HG03175 (cell line): ENCODE measurements at regions not wholly inside any gene's neighbourhood (a gene's known extent, or its start where the extent isn't known, plus 50 kb on each side); places are given as distances from the start of the nearest gene placed in this dataset.
A peak's percentile ranks its signal among the peaks of the same experiment; 100 is the strongest.
"Not testable (repeated sequence)": the region's sequence is repeated elsewhere in the genome, so short reads cannot be mapped to it uniquely, and the experiment has no call there.

ENCODE experiments used
- ATAC-seq: cut with Tn5 transposase; IDR thresholded peaks from one replicate; pipeline ENCODE4 v1.9.1; 2021; ENCODE audit warnings: mild to moderate bottlenecking, moderate library complexity; ENCODE audit not compliant: unreplicated experiment

DNA sequence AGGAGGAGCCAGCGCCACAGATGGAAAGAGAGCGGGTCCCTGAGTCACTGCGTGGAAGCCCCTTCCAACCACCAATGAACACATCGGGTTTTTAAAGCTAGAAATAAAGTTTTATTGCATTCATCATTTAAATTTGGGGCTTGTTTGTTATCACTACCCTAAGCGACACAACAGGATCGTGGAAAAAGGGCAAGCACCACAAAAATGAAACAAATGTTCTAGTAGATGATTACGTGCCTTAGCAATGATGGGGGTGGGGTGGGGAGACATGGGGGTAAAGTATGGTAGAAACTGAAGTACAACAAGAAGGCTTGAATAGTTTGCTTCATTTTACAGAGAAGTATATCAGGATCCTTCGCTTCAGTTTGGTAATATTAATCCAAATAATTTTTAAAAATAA, 221.6 kb upstream of the ATP10A start:
- ATAC-seq = no peak

DNA sequence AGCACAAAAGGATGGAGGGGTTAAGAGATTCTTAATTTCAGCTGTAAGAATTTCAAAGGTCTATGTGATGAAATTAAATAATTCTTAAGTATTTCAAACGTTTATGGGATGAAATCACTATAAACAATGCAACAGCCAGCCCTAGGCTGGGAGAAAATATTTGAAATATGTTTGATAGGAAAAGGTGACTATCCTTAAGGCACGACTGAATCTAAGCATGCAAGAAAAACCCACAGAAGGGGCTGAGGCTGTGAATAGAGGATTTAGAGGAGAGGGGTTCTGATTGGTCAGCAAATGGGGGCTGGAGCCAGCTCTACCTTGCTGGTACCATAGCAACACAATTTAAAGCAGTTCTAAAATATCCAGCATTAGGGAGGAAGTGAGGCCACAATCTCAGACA, 220.8 kb upstream of the ATP10A start:
- no peak for ATAC-seq

DNA sequence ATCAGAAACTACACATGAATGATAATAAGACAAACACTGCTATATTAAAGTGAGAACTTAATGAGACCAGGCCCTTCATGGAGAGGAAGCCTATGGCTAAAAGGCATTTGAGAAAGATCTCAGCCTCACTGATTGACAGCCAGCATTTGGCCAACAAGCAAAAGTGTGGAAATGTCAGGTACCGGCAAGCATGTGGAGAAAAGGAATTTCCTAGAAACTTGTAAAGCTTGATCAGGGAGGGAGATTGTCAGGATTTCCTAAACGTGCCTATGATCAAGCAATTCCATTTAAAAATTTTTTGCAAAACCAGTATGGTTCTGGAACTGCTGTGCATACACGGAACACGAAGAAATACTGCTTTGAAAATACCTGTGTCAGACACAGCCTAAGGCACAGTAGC, 220.3 kb upstream of the ATP10A start:
- no peak for ATAC-seq

DNA sequence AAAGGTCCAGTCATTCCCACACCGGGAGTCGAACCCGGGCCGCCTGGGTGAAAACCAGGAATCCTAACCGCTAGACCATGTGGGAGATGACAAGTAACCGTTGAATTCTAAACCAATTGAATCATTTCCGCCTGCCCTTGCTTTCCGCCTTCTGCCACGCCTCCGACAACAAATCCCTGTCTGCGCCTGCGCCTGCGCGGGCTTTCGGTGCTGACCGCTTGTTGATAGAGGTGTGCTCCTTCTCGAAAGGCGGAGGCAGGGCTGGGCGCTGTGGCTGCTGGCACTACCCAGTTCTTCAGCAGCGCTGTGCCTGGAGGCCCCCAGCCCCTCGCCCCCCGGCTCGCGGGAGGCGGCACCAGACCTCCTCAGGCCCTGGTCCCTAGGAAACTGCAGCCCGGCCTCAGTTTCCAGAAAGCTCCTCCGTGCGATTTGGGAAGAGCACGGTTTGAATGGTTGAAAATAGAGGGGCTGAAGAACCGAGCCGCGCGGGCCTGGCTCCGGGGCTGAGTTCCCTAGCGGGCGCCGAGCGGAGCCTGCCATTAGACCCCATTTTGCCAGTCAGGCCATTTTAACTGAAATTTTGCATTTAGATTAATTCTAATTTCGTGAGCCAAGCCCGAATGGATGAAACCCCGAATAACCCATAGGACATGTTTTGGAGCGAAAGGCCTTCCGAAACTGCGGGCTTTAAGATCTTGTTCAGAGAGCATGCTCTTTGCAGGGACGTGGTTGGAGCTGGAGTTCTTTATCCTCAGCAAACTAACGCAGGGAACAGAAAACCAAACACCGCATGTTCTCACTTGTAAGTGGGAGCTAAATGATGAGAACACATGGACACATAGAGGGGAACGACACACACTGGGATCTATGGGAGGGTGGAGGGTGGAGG, 219.3 kb upstream of the ATP10A start:
- peak; percentile 94 for ATAC-seq

DNA sequence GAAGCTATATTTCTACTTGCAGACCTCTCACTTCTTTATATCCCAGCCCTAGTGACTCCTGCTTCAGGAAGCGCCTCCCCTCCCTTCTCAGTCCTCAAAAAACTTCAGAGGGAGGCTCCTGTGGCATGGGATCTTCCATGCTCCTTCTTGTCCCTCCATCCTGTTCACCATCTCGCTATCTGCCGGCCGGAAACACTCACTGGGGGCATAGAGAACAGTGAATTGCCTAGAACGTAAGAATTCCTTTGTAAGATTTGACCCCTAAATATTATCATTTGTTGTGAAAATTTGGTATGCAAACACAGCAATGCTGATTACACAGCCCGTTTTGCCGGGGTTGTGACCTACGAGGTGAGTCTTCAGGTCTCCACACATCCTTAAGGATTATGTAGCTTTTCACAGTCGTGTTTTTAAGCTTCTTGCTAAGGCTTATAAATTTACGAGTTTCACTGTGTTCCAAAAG, 218.7 kb upstream of the ATP10A start:
- no peak for ATAC-seq

DNA sequence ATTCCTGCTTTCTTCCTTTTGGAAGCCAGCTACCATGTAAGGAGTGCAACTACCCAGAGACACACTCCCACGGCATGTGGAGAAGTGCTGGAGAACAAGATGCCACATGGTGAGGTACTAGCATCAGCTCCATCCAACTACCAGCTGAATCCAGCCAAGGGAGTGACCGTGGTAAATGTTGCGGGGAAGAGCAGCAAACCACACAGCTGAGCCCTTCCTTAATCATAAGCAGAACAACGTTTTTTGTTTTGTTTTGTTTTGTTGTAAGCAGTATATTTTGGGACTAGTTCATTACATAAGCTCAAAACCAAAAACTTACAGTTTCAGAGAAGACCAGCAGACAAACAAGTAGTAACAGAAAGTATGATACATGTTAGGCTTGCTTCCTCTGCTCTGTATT, 212.6 kb upstream of the ATP10A start:
- no peak for ATAC-seq

DNA sequence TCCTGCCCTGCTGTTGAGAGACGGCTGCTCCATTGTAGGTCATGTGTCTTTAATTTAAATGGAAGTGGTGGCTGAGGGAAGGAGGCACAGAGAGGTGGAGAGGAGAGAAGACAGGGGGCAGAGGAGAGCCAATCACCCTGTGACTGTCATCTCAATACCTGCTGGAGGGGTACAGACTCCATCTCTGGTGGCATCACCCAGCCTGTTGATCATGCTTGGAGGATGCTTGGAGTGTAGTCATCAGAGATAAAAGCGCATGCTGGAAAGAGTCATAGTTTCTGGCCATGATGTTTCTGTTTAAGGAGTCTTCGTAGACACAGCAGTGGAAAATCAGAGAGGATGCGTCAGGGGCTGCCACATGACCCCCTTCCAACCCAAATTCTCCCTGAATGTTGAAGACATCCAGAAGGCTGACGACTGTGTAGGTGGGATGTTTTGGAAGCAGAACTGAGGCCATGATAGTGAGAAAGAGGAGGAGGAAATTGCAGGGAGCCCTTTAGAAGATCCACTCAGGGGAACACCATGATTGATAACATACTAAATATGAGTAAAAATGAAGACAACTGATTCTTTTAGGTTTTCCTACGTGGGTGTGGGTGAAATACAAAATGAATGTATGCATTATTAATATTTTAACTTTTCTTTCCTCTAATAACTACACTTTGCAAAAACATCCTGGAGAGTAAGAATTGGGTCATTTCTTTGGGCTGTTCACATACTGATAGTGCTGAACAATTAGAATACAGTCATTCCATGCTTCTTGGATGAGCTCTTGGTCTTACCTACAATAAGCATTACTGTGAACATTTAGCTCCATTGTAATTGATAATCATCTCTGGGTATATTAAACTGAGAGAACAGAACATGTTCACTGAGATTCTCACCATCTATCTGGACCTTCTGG, 210.6 kb upstream of the ATP10A start:
- ATAC-seq = no peak

DNA sequence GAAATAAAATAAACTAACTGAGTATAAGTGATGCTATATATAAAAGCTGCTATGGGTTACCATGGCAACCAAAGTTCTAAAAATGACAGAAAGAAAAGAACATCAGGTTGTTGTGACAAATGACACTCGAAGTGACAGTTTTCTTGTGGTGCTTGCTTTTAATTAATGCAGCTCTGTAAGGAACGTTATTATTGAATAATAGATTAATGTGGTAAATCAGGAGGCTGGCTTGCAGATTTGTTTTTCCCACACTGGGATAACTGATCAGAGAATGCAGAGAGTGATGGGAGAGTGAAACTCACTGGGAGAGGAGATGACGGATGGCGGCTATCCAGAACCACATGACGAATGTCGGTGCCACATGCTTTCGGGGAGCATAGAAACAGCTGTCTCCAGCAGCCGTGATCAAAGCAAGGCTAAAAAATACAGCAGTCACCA, 207.0 kb upstream of the ATP10A start:
- no peak for ATAC-seq

DNA sequence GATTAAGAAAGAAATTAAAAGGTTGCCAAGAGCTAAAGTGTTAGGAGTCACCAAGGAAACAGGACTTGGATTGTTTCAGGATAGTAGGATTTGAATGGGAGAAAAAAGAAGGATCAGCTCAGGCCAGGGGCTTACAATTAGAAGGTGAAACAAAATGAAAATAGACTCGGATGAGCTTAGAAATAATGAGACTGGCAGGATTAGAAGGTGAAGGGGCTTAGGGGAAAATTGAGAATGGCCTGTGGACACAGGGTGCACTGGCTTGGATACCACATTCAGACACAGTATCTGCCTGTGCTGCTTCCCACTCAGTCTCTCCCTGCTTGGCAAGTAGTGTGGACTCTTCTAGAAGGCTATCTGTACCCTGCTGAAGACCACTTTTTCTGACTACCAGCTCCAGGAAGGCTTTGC, 206.1 kb upstream of the ATP10A start:
- no peak for ATAC-seq

DNA sequence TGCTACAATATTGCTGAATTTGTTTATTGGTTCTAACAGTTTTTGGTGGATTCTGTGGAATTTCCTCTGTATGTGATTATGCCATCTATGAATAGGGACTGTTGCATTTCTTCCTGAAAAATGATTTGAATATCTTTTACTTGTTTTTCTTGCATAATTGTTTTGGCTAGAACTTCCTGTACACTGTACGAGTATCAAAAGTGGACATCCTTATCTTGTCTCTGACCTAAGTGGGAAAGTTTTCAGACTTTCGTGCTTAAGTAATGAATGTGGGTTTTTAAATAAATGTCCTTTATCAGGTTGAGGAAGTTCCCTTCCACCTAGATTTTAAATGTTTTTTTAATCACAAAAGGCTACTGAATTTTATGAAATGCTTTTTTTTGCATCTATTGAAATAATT, 203.8 kb upstream of the ATP10A start:
- ATAC-seq = no peak

DNA sequence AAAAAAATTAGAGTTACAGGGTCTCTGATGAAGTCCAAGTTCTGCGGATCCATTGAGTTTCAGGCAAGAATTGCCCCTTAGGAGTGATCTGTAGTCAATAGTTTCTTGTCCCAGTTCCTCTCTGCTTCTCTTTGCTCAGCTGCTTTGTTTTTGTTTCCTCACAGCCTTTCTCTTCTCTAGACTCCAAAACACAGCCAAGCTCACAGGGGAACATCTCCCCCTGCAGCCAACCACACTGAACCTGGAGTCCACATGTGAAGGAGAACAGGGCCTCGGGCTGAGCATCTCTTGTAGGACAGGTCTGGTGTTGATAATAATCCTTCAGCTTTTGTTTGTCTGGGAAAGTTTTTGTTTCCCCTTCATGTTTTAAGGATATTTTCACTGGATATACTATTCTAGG, 202.6 kb upstream of the ATP10A start:
- ATAC-seq = no peak

DNA sequence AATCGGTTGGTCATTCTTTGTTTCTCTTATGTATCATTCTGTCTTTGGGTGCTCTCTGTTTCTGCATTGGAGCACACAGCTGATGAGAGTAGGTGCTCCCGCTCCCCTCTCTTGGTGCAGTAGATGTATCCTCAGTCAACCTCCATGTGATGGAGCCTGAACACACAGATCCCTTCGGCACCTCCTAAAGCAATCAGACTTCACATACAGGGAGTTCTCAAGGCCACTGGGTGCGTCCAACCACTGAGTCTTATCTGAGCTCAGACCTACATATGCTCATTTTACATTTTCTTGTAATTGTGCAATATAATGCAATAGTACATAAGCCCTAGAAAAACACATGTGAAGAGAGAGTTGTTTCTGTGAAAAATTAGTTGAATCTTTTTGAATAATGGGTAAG, 198.1 kb upstream of the ATP10A start:
- no peak for ATAC-seq

DNA sequence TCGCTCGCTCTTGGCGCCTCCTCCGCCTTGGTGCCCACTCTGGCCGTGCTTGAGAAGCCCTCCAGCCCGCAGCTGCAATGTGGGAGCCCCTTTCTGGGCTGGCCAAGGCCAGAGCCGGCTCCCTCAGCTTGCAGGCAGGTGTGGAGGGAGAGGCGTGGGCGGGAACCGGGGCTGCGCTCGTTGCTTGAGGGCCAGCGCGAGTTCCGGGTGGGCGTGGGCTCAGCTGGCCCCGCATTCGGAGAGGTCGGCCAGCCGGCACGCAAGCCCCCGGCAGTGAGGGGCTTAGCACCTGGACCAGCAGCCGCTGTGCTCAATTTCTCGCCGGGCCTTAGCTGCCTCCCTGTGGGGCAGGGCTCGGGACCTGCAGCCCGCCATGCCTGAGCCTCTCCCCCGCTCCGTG, 193.6 kb upstream of the ATP10A start:
- not testable (repeated sequence) for ATAC-seq

DNA sequence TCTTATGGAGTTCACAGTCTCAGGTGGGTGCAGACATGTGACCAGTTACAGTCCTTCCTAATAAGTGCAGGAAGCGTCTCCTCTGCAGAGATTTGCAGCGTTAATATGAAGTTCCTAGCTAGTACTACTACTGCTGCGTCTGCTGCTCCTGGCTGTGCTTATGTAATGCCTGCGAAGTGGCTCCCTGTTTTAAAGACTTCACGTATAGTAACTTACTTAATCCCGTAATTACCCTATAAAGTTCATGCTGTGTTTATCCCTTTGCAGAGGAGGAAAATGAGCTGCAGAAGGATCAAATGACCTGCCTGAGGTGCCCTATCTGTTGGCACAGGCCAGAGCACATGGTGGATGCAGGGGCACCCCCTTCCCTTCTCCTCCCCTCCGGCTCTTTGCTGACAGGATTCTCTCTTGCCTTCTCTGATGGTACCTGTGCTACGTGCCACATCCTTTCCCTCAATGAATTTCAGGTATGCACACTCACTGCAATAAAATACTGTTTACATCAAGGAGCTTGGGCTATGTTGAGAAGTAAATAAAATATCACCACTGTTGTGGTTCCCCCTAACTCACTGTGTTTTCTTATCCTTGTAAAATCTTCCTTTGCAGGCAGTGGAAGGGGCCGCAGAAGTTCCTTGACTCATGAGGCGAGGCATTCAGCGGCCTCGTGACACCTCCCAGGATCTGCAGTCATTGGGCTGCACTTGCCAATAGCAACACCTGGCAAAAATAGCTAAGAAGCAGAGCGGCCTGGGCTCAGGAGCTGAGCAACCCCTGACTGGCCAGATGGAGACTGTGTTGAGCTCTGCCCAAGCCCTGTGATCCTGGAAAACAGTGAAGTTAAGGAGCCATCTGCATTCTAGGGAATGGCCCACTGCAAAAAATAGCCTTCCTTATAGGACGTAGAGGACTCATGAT, 188.9 kb upstream of the ATP10A start:
- no peak for ATAC-seq

DNA sequence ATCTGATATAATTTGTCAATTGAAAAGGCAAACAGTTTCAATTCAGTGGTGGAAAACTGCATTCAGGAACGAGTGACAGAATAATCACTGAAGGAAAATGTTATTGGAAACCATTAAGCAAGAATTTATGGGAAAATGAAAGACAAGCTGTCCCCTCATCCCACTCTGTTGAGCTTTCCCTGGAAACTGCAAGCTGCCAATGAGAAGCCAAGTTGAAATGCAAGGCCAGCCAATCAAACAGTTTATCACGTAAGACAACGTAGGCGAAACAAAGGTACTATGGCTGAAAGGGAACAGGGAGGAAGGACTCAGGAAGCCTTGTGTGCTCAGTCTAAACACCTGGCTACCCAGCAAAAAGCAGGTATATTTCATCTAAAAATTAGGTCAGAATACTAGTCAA, 187.9 kb upstream of the ATP10A start:
- no peak for ATAC-seq

DNA sequence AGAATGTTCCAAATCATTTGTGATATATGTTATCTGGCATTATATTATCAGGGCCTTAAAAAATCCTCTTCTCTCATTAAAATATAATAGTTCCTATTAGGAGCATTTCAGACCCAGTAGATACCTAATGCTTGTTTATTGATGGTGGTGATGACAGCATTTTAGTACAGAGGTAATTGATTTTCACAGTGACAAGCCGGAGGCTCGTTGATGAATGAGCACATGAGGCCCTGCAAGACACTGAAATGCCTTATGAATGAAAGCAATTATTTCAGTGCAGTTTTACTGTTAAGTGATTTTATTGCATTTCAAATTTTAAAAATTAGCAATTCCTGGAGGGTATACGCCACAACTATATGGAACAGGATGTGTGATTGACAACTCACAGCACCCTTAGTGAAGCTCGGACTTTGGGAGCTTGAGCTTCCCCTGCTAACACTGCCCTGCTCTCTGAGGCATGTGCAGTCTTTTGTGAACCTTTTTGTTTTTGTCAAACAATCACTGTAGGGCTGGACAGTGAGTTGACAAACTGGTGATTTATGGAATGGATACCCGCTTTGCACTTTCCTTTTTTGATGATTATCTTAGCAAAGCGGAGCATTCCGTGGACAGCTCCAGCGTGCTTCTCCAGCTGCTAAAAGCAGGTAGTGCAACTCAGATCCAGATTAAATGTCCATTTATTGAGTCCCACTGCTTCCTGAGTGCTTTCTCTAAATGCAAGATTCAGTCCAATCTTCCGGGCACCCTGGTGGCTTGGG, 187.0 kb upstream of the ATP10A start:
- no peak for ATAC-seq

DNA sequence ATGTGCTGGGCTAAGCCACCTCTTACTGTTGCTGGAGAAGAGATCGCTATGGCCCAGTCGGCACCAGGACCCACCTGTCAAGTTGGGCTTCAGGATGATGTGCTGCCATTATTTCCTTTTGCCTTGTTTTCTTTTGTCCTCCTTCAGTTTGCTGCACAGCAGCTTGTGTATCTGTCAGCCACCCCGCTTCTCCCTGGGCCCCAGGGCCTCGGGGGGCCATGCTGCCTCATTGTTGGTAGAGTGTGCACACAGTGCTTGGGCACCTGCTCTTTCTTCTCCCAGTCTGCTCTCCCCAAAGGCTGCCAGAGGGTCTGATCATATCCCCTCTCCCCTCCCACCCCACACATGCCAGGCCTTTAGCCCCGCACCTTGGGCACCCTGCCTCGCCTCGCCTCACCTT, 185.5 kb upstream of the ATP10A start:
- no peak for ATAC-seq

DNA sequence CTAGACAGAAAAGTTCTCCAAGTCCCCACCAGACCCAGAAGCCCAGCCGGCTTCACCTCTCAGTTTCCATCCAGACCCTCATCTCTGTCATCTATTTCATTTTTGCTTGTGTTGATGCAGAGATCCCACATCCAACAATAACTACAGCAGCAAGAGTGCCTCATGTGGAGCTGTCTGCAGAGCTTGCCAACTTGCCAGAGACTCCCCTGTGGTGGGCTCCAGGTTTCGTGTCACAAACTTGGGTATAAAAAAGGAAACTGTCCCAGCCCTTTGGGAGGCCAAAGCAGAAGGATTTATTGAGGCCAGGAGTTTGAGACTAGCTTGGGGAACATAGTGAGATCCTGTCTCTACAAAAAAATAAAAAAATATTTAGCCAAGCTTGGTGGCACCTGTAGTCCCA, 182.4 kb upstream of the ATP10A start:
- ATAC-seq = no peak

DNA sequence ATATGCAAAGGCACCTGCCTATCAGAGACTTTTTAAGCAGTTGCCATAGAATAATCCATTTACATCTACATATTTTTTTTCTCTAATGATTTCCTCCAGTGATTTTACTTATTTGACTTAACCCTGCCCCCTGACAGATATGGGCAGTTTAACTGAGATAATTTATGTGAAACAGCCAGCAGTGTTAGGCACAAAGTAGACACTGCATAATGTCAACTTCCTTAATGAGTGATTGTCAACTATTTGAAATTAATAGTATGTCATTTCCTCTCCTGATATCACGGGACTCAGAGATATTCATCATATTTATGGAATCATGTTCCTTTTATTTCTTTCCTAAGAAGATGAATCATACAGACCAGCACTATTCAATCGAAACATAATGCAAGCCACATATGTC, 179.9 kb upstream of the ATP10A start:
- ATAC-seq = no peak

DNA sequence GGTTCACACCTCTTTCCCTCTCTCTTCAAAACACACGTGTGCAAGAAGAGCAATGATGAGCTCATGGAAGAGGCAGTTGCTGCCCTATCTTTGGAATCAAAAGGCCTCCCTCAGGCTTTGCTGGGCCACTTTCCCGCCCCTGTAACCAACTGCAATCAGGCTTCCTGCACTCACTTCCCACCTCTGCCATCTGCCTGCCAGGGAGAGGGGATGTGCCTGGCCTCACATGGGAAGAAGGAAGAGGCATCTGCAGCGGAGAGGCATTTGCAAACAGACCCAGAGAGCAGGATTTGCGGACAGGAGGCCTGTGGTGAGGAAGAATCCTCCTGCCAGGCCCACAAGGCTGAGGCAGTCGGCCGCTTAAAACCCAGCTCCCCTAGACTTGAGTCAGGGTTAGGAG, 175.6 kb upstream of the ATP10A start:
- no peak for ATAC-seq
